ENCODE measurements at regions not wholly inside any gene's neighbourhood (a gene's known extent, or its start where the extent isn't known, plus 50 kb on each side); places are given as distances from the start of the nearest gene placed in this dataset.

- TF ChIP-seq CTCF (IDR thresholded peaks at IDR 0.05) (no peak), POLR2AphosphoS5 (IDR thresholded peaks at IDR 0.05) (no peak), POLR2A (IDR thresholded peaks at IDR 0.05) (no peak)
Measured at GRCh38 chr14:44029933-44030332, 477.1 kb downstream of the FSCB start.
